Right ventricle myocardium inferior (tissue), 1 donor: ENCODE measurements at regions not wholly inside any gene's neighbourhood (a gene's known extent, or its start where the extent isn't known, plus 50 kb on each side); places are given as distances from the start of the nearest gene placed in this dataset.

Experiments
- ATAC-seq: fragments of 200-7000 bp; cut with Tn5 transposase; one replicate; pipeline ENCODE4 v1.9.1; 2020; ENCODE audit warnings: mild to moderate bottlenecking, moderate library complexity
- DNase-seq: peaks from one replicate; pipeline ENCODE4 v3.0.0; 2021; ENCODE audit errors: missing footprints
- intact Hi-C: fragments of 100-400 bp; cut with DNase I; formaldehyde crosslinking; loops from one replicate; pipeline ENCODE4 v1.11.0; 2022
- donor health status: DM: no; HTN: yes; CAD: no; lungs with severe emphysema.

GRCh38 chr4:8671712-8672290 is 79.2 kb downstream of the CPZ start:
- DNase-seq (no peak), ATAC-seq (no peak)
- intact Hi-C loops = no loop called here
